ENCODE measurements at regions not wholly inside any gene's neighbourhood (a gene's known extent, or its start where the extent isn't known, plus 50 kb on each side); places are given as distances from the start of the nearest gene placed in this dataset.

- TF ChIP-seq, protein P1, sequence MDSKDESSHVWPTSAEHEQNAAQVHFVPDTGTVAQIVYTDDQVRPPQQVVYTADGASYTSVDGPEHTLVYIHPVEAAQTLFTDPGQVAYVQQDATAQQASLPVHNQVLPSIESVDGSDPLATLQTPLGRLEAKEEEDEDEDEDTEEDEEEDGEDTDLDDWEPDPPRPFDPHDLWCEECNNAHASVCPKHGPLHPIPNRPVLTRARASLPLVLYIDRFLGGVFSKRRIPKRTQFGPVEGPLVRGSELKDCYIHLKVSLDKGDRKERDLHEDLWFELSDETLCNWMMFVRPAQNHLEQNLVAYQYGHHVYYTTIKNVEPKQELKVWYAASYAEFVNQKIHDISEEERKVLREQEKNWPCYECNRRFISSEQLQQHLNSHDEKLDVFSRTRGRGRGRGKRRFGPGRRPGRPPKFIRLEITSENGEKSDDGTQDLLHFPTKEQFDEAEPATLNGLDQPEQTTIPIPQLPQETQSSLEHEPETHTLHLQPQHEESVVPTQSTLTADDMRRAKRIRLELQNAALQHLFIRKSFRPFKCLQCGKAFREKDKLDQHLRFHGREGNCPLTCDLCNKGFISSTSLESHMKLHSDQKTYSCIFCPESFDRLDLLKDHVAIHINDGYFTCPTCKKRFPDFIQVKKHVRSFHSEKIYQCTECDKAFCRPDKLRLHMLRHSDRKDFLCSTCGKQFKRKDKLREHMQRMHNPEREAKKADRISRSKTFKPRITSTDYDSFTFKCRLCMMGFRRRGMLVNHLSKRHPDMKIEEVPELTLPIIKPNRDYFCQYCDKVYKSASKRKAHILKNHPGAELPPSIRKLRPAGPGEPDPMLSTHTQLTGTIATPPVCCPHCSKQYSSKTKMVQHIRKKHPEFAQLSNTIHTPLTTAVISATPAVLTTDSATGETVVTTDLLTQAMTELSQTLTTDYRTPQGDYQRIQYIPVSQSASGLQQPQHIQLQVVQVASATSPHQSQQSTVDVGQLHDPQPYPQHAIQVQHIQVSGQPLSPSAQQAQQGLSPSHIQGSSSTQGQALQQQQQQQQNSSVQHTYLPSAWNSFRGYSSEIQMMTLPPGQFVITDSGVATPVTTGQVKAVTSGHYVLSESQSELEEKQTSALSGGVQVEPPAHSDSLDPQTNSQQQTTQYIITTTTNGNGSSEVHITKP (CRISPR knock-in tag; IDR thresholded peaks at IDR 0.05; ENCODE audit: low read depth): 0 out of 2 replicates have a peak, but pooled peaks have one; percentile 28
- no peak for TF ChIP-seq ZNF572 (CRISPR knock-in tag; IDR thresholded peaks at IDR 0.05)
- TF ChIP-seq, protein P2, sequence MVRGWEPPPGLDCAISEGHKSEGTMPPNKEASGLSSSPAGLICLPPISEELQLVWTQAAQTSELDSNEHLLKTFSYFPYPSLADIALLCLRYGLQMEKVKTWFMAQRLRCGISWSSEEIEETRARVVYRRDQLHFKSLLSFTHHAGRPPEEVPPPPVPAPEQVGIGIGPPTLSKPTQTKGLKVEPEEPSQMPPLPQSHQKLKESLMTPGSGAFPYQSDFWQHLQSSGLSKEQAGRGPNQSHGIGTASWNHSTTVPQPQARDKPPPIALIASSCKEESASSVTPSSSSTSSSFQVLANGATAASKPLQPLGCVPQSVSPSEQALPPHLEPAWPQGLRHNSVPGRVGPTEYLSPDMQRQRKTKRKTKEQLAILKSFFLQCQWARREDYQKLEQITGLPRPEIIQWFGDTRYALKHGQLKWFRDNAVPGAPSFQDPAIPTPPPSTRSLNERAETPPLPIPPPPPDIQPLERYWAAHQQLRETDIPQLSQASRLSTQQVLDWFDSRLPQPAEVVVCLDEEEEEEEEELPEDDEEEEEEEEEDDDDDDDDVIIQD (CRISPR knock-in tag; IDR thresholded peaks at IDR 0.05; ENCODE audit: low read depth): peak; percentile 54; the same call in 1 of the 2 replicates
- TF ChIP-seq ZNF746 (CRISPR knock-in tag; IDR thresholded peaks at IDR 0.05): no peak
- TF ChIP-seq MTF2 (CRISPR knock-in tag; IDR thresholded peaks at IDR 0.05; ENCODE audit: borderline replicate concordance): no peak
- TF ChIP-seq ISX (CRISPR knock-in tag; conservative IDR thresholded peaks at IDR 0.05): no peak
- no peak for TF ChIP-seq ZNF776 (CRISPR knock-in tag; IDR thresholded peaks at IDR 0.05)
- 0 out of 2 replicates have a peak, but pooled peaks have one; percentile 27 for TF ChIP-seq GFI1 (CRISPR knock-in tag; IDR thresholded peaks at IDR 0.05; ENCODE audit: borderline replicate concordance)
- no peak for TF ChIP-seq ZNF660 (CRISPR knock-in tag; IDR thresholded peaks at IDR 0.05; ENCODE audit: borderline replicate concordance, low read depth)
- TF ChIP-seq ZNF256 (CRISPR knock-in tag; conservative IDR thresholded peaks at IDR 0.05): no peak
- TF ChIP-seq, protein P3, sequence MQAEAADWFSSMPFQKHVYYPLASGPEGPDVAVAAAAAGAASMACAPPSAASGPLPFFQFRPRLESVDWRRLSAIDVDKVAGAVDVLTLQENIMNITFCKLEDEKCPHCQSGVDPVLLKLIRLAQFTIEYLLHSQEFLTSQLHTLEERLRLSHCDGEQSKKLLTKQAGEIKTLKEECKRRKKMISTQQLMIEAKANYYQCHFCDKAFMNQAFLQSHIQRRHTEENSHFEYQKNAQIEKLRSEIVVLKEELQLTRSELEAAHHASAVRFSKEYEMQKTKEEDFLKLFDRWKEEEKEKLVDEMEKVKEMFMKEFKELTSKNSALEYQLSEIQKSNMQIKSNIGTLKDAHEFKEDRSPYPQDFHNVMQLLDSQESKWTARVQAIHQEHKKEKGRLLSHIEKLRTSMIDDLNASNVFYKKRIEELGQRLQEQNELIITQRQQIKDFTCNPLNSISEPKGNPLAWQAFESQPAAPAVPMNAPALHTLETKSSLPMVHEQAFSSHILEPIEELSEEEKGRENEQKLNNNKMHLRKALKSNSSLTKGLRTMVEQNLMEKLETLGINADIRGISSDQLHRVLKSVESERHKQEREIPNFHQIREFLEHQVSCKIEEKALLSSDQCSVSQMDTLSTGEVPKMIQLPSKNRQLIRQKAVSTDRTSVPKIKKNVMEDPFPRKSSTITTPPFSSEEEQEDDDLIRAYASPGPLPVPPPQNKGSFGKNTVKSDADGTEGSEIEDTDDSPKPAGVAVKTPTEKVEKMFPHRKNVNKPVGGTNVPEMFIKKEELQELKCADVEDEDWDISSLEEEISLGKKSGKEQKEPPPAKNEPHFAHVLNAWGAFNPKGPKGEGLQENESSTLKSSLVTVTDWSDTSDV (CRISPR knock-in tag; IDR thresholded peaks at IDR 0.05): no peak
- no peak for TF ChIP-seq SSRP1 (CRISPR knock-in tag; IDR thresholded peaks at IDR 0.05)
- TF ChIP-seq, protein P4, sequence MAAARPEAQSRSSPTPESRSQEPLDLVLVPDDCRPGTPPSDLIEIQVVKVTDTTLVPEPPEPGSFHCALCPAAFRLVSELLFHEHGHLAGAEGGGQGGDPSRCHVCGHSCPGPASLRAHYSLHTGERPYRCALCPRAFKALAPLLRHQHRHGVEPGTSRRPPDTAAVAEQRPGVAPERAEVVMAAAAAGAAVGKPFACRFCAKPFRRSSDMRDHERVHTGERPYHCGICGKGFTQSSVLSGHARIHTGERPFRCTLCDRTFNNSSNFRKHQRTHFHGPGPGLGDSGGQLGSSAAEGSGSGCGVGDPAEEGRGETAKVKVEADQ (CRISPR knock-in tag; IDR thresholded peaks at IDR 0.05; ENCODE audit: borderline replicate concordance): no peak
- TF ChIP-seq HIVEP1 (CRISPR knock-in tag; IDR thresholded peaks at IDR 0.05): no peak
- TF ChIP-seq SPEN (CRISPR knock-in tag; IDR thresholded peaks at IDR 0.05; ENCODE audit: low read depth): no peak
- TF ChIP-seq, protein P5, sequence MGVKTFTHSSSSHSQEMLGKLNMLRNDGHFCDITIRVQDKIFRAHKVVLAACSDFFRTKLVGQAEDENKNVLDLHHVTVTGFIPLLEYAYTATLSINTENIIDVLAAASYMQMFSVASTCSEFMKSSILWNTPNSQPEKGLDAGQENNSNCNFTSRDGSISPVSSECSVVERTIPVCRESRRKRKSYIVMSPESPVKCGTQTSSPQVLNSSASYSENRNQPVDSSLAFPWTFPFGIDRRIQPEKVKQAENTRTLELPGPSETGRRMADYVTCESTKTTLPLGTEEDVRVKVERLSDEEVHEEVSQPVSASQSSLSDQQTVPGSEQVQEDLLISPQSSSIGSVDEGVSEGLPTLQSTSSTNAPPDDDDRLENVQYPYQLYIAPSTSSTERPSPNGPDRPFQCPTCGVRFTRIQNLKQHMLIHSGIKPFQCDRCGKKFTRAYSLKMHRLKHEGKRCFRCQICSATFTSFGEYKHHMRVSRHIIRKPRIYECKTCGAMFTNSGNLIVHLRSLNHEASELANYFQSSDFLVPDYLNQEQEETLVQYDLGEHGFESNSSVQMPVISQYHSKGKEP (CRISPR knock-in tag; IDR thresholded peaks at IDR 0.05): no peak
- no peak for TF ChIP-seq BRCA1 (CRISPR knock-in tag; IDR thresholded peaks at IDR 0.05)
- TF ChIP-seq ZNF761 (CRISPR knock-in tag; conservative IDR thresholded peaks at IDR 0.05): 0 out of 2 replicates have a peak, but pooled peaks have one; percentile 0
Observed at GRCh38 chr9:676780-677438, 164.6 kb upstream of the DMRT1 start (continued).

All from HepG2 (cell line).